SK-N-SH (cell line): ENCODE measurements at regions not wholly inside any gene's neighbourhood (a gene's known extent, or its start where the extent isn't known, plus 50 kb on each side); places are given as distances from the start of the nearest gene placed in this dataset.

Source experiments
- CTCF ChIA-PET: fragments of 300-600, 350-600 bp; formaldehyde crosslinking; extraction: SDS; loops from one replicate; lab custom pipeline; 2021; lab: Yijun Ruan, JAX
- POLR2A ChIA-PET: fragments of 350-600 bp; sonication (Branson Sonifier 250); formaldehyde crosslinking; extraction: SDS; loops from one replicate; lab custom pipeline; 2020; ENCODE audit warnings: antibody characterized with exemption, inconsistent platforms; lab: Yijun Ruan, JAX
- DNase-seq: peaks from one replicate; pipeline ENCODE4 v3.0.0; 2012
- H2AFZ ChIP-seq: fragments of 200-600 bp; sonication (generic); 2 replicates; pipeline ENCODE4 v1.8.1; 2016; ENCODE audit warnings: antibody characterized with exemption, mild to moderate bottlenecking, low read depth
- H3F3A ChIP-seq: fragments of 200-600 bp; sonication (generic); replicated peaks from 2 replicates; pipeline ENCODE3; 2016; ENCODE audit warnings: antibody characterized with exemption, mild to moderate bottlenecking; ENCODE audit not compliant: insufficient read depth
- H3K27ac ChIP-seq, 2 experiments: fragments of 200-500 bp in 1 of 2; fragments of 200-600 bp in 1 of 2; sonication (Bioruptor generic) in 1 of 2; sonication (generic), shearing (Covaris generic) in 1 of 2; 2 replicates each; pipeline versions ENCODE4 v1.5.1 to v1.6.1; 2014 to 2016; ENCODE audit warnings: low read depth in 2 of 2, inconsistent platforms in 1 of 2, low read length in 1 of 2, mild to moderate bottlenecking in 1 of 2, mixed read lengths in 1 of 2
- H3K27me3 ChIP-seq: fragments of 200-600 bp; sonication (generic), shearing (Covaris generic); 2 replicates; pipeline ENCODE4 v1.6.1; 2016; ENCODE audit warnings: mixed run types; ENCODE audit not compliant: insufficient read depth
- H3K36me3 ChIP-seq, 2 experiments: fragments of 200-500 bp in 1 of 2; fragments of 200-600 bp in 1 of 2; sonication (Bioruptor generic) in 1 of 2; sonication (generic) in 1 of 2; replicated peaks in 1 of 2; 2 replicates each; pipeline versions ENCODE3 to v1.5.1; 2014 to 2016; ENCODE audit warnings: low read length in 1 of 2, mild to moderate bottlenecking in 1 of 2; ENCODE audit not compliant: insufficient read depth in 2 of 2, control insufficient read depth in 1 of 2
- H3K4me1 ChIP-seq, 2 experiments: fragments of 200-500 bp in 1 of 2; fragments of 200-600 bp in 1 of 2; sonication (Bioruptor generic) in 1 of 2; sonication (generic), shearing (Covaris generic) in 1 of 2; 2 replicates each; pipeline versions ENCODE4 v1.5.1 to v1.6.1; 2014 to 2016; ENCODE audit warnings: low read depth in 1 of 2, low read length in 1 of 2, mixed run types in 1 of 2; ENCODE audit not compliant: insufficient read depth in 2 of 2, control insufficient read depth in 1 of 2
- H3K4me2 ChIP-seq: fragments of 200-600 bp; sonication (generic), shearing (Covaris generic); 2 replicates; pipeline ENCODE4 v1.6.1; 2017; ENCODE audit warnings: mixed run types
- H3K4me3 ChIP-seq, 2 experiments: fragments of 200-500 bp in 1 of 2; fragments of 200-600 bp in 1 of 2; sonication (Bioruptor generic) in 1 of 2; sonication (generic), shearing (Covaris generic) in 1 of 2; 2 replicates each; pipeline versions ENCODE4 v1.5.1 to v1.8.1; 2014 to 2016; ENCODE audit warnings: low read depth in 2 of 2, inconsistent platforms in 1 of 2, low read length in 1 of 2, mild to moderate bottlenecking in 1 of 2, mixed read lengths in 1 of 2, moderate library complexity in 1 of 2
- H3K79me2 ChIP-seq: fragments of 200-600 bp; sonication (generic); 2 replicates; pipeline ENCODE4 v1.8.1; 2017; ENCODE audit warnings: mild to moderate bottlenecking; ENCODE audit not compliant: insufficient read depth
- H3K9ac ChIP-seq: fragments of 200-600 bp; sonication (generic); 2 replicates; pipeline ENCODE4 v1.6.1; 2017; ENCODE audit warnings: mixed run types
- H3K9me2 ChIP-seq: fragments of 200-600 bp; sonication (generic); 2 replicates; pipeline ENCODE4 v1.6.1; 2017; ENCODE audit warnings: mixed run types
- H3K9me3 ChIP-seq: fragments of 200-600 bp; sonication (generic); 2 replicates; pipeline ENCODE4 v1.6.1; 2017; ENCODE audit warnings: mixed run types, mild to moderate bottlenecking, moderate library complexity
- H4K20me1 ChIP-seq: fragments of 200-600 bp; sonication (generic); 2 replicates; pipeline ENCODE4 v1.6.1; 2017; ENCODE audit warnings: mild to moderate bottlenecking, mixed run types; ENCODE audit not compliant: insufficient read depth
- EP300 ChIP-seq, 2 experiments: IDR thresholded peaks; 2 replicates each; pipeline versions ENCODE4 v1.4.0 to v1.6.1; 2012; ENCODE audit warnings: borderline replicate concordance in 1 of 2, low read depth in 1 of 2, low read length in 1 of 2
- EZH2phosphoT487 ChIP-seq: fragments of 200-600 bp; sonication (generic); IDR thresholded peaks from 2 replicates; pipeline ENCODE4 v1.6.1; 2017; ENCODE audit warnings: low read depth, mixed run types, mild to moderate bottlenecking, antibody characterized with exemption, moderate library complexity, borderline replicate concordance
- FOSL2 ChIP-seq: IDR thresholded peaks from 2 replicates; pipeline ENCODE4 v1.4.0; 2012; ENCODE audit warnings: low read depth, mild to moderate bottlenecking, moderate library complexity, borderline replicate concordance
- FOXJ3 ChIP-seq: sonication (generic); formaldehyde crosslinking; IDR thresholded peaks from 2 replicates; pipeline ENCODE4 v1.5.1; 2020; ENCODE audit warnings: mild to moderate bottlenecking, missing genetic modification reagents
- GATA2 ChIP-seq: sonication (generic); formaldehyde crosslinking; IDR thresholded peaks from 2 replicates; pipeline ENCODE4 v1.5.0; 2020; ENCODE audit warnings: mild to moderate bottlenecking, missing genetic modification reagents
- IRF3 ChIP-seq: fragments of 150-350 bp; IDR thresholded peaks from 2 replicates; pipeline ENCODE4 v1.6.1; 2016; ENCODE audit warnings: mild to moderate bottlenecking, low read depth, low read length
- JUND ChIP-seq: IDR thresholded peaks from 2 replicates; pipeline ENCODE4 v1.4.0; 2012
- MXI1 ChIP-seq: IDR thresholded peaks from 2 replicates; pipeline ENCODE4 v1.6.1; 2012; ENCODE audit warnings: mild to moderate bottlenecking, low read depth, low read length, improper control_type of control experiment
- NRF1 ChIP-seq: IDR thresholded peaks from 2 replicates; pipeline ENCODE4 v1.6.1; 2012; ENCODE audit warnings: low read depth, mild to moderate bottlenecking, low read length
- RAD21 ChIP-seq: IDR thresholded peaks from 2 replicates; pipeline ENCODE4 v1.6.1; 2012; ENCODE audit warnings: mild to moderate bottlenecking, low read length
- RCOR1 ChIP-seq: fragments of 150-350 bp; IDR thresholded peaks from 2 replicates; pipeline ENCODE4 v1.6.1; 2017; ENCODE audit warnings: antibody characterized with exemption, low read length
- TAF1 ChIP-seq: IDR thresholded peaks from 2 replicates; pipeline ENCODE4 v1.6.1; 2012; ENCODE audit warnings: low read depth, mild to moderate bottlenecking, low read length, moderate library complexity, borderline replicate concordance
- TCF12 ChIP-seq: IDR thresholded peaks from 2 replicates; pipeline ENCODE4 v1.4.0; 2012
- YY1 ChIP-seq: IDR thresholded peaks from 2 replicates; pipeline ENCODE4 v1.4.0; 2012; ENCODE audit warnings: low read depth, mild to moderate bottlenecking
- WGBS: methylation state at CpG from one replicate; pipeline ENCODE4 v1.1.6; 2017; ENCODE audit warnings: low lambda C conversion rate; 5-methylcytosine and 5-hydroxymethylcytosine counted together
- TF ChIP-seq, protein P1 (sequence below): IDR thresholded peaks from 2 replicates; pipeline ENCODE4 v1.6.1; 2012; ENCODE audit warnings: mild to moderate bottlenecking, low read depth, low read length, moderate library complexity
- TF ChIP-seq, protein P2 (sequence below): IDR thresholded peaks from 2 replicates; pipeline ENCODE4 v1.4.0; 2012; ENCODE audit warnings: low read depth

- TF ChIP-seq, protein P1, sequence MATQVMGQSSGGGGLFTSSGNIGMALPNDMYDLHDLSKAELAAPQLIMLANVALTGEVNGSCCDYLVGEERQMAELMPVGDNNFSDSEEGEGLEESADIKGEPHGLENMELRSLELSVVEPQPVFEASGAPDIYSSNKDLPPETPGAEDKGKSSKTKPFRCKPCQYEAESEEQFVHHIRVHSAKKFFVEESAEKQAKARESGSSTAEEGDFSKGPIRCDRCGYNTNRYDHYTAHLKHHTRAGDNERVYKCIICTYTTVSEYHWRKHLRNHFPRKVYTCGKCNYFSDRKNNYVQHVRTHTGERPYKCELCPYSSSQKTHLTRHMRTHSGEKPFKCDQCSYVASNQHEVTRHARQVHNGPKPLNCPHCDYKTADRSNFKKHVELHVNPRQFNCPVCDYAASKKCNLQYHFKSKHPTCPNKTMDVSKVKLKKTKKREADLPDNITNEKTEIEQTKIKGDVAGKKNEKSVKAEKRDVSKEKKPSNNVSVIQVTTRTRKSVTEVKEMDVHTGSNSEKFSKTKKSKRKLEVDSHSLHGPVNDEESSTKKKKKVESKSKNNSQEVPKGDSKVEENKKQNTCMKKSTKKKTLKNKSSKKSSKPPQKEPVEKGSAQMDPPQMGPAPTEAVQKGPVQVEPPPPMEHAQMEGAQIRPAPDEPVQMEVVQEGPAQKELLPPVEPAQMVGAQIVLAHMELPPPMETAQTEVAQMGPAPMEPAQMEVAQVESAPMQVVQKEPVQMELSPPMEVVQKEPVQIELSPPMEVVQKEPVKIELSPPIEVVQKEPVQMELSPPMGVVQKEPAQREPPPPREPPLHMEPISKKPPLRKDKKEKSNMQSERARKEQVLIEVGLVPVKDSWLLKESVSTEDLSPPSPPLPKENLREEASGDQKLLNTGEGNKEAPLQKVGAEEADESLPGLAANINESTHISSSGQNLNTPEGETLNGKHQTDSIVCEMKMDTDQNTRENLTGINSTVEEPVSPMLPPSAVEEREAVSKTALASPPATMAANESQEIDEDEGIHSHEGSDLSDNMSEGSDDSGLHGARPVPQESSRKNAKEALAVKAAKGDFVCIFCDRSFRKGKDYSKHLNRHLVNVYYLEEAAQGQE: no peak
- no peak for TF ChIP-seq TCF12
Observed at GRCh38 chr7:69451715-69452114, 146.6 kb upstream of the AUTS2 start (continued).

GRCh38 chr7:69452797-69453196 is 145.5 kb upstream of the AUTS2 start:
- Histone ChIP-seq H3K79me2 (no peaks in the 10 kb centered on the region), H3K36me3 (no peaks in the 10 kb centered on the region), H3K9me2 (no peaks in the 10 kb centered on the region), H3K4me1 (peaks cover 0 to under 1% of the 10 kb centered on the region in 2 experiments; a peak in 1 of 4 replicates), H2AFZ (no peak overlapping the region), H4K20me1 (no peaks in the 10 kb centered on the region), H3K9ac (no peak overlapping the region), H3K4me3 (no peak overlapping the region), H3K4me2 (no peak overlapping the region), H3K9me3 (no peaks in the 10 kb centered on the region), H3K27me3 (no peaks in the 10 kb centered on the region), H3K27ac (no peak overlapping the region), H3F3A (no peaks in the 10 kb centered on the region)
- ChIA-PET POLR2A (no interaction called here), CTCF (no interaction called here)
- TF ChIP-seq RCOR1 (peak; percentile 69; the same call in 1 of the 2 replicates), RAD21 (peak; percentile 16; the same call in 1 of the 2 replicates), FOSL2 (no peak), GATA2 (peak; percentile 74), FOXJ3 (CRISPR knock-in tag) (0 out of 2 replicates have a peak, but pooled peaks have one; percentile 23), TAF1 (no peak), EP300 (IDR thresholded peaks at IDR 0.05; ENCODE audit: borderline replicate concordance in 1 of 2, low read depth in 1 of 2, low read length in 1 of 2) (peak in 1 of 2 experiments; percentile 49; a peak in 1 of 4 replicates)
- DNase-seq: no peak
- 50% methylated on average over 2 of the region's 2 CpGs for WGBS

- CTCF ChIA-PET: interaction anchor here (0.9 to 1.1 kb wide), 2 partner anchors 11 to 366 kb away, joined by 3 read pairs; no protein-coding TSS in a partner anchor
- no peaks in the 10 kb centered on the region for H3F3A ChIP-seq
- no peaks in the 10 kb centered on the region for H3K9me3 ChIP-seq
- H3K79me2 ChIP-seq: no peaks in the 10 kb centered on the region
- H2AFZ ChIP-seq: no peak overlapping the region
- peaks cover 0 to 2% of the 10 kb centered on the region in 2 experiments; a peak in 1 of 4 replicates for H3K4me1 ChIP-seq
- no peak for TF ChIP-seq EZH2phosphoT487
- TF ChIP-seq MXI1: no peak
- no peak for TF ChIP-seq IRF3
- no peak for TF ChIP-seq JUND
- no peak for TF ChIP-seq GATA2
- TF ChIP-seq NRF1: no peak
- TF ChIP-seq, protein P2, sequence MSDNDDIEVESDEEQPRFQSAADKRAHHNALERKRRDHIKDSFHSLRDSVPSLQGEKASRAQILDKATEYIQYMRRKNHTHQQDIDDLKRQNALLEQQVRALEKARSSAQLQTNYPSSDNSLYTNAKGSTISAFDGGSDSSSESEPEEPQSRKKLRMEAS: no peak
- no peak for TF ChIP-seq TCF12
- no peak for TF ChIP-seq YY1
- H3K4me2 ChIP-seq: no peak overlapping the region
- H4K20me1 ChIP-seq: no peaks in the 10 kb centered on the region
- WGBS: 51% methylated on average over 9 of the region's 9 CpGs
- H3K27me3 ChIP-seq: no peaks in the 10 kb centered on the region
- H3K9ac ChIP-seq: no peak overlapping the region
- H3K9me2 ChIP-seq: no peaks in the 10 kb centered on the region
- no peak overlapping the region for H3K4me3 ChIP-seq
- DNase-seq: no peak
- no peaks in the 10 kb centered on the region for H3K36me3 ChIP-seq
- H3K27ac ChIP-seq: no peak overlapping the region
- POLR2A ChIA-PET: no interaction called here
Observed at GRCh38 chr7:69457595-69458504, 140.4 kb upstream of the AUTS2 start.
